WTC11 (cell line): ENCODE measurements at regions not wholly inside any gene's neighbourhood (a gene's known extent, or its start where the extent isn't known, plus 50 kb on each side); places are given as distances from the start of the nearest gene placed in this dataset.

ENCODE experiments used
- ATAC-seq: fragments of 200-7000 bp; cut with Tn5 transposase; 2 replicates; pipeline ENCODE4 v1.10.0; 2021; ENCODE audit warnings: mild to moderate bottlenecking, moderate library complexity
- CTCF ChIA-PET: fragments of 300-600 bp; sonication (Branson Sonifier 250); formaldehyde crosslinking; loops from one replicate; lab custom pipeline; 2021; ENCODE audit warnings: antibody characterized with exemption; lab: Charles Lee
- POLR2A ChIA-PET: fragments of 350-600 bp; sonication (Branson Sonifier 250); formaldehyde crosslinking; loops from one replicate; lab custom pipeline; 2021; ENCODE audit warnings: antibody characterized with exemption; lab: Charles Lee
- DNase-seq: peaks from one replicate; pipeline ENCODE4 v3.0.0; 2021; ENCODE audit warnings: low spot score
- H3K27ac Mint-ChIP-seq: 2 replicates; pipeline ENCODE4 v1.8.0; 2021; ENCODE audit warnings: mixed read lengths
- H3K27me3 Mint-ChIP-seq: 2 replicates; pipeline ENCODE4 v1.8.0; 2021; ENCODE audit warnings: low read depth, mild to moderate bottlenecking, moderate library complexity, mixed read lengths
- H3K36me3 Mint-ChIP-seq: 2 replicates; pipeline ENCODE4 v1.8.0; 2021; ENCODE audit warnings: mixed read lengths
- H3K4me1 Mint-ChIP-seq: 2 replicates; pipeline ENCODE4 v1.8.0; 2022; ENCODE audit warnings: mixed read lengths
- H3K4me3 Mint-ChIP-seq: 2 replicates; pipeline ENCODE4 v1.8.0; 2021; ENCODE audit warnings: mild to moderate bottlenecking, moderate library complexity, mixed read lengths
- H3K9me3 Mint-ChIP-seq: 2 replicates; pipeline ENCODE4 v1.8.0; 2021; ENCODE audit warnings: mixed read lengths
- CREM ChIP-seq: sonication (generic); formaldehyde crosslinking; IDR thresholded peaks from 2 replicates; pipeline ENCODE4 v1.8.1; 2022; ENCODE audit warnings: mild to moderate bottlenecking, missing genetic modification reagents, moderate library complexity
- GTF2I ChIP-seq: fragments of 250-450 bp; sonication (Bioruptor Pico); conservative IDR thresholded peaks from 2 replicates; pipeline ENCODE4 v1.4.0; 2021; ENCODE audit warnings: mild to moderate bottlenecking
- HMGA2 ChIP-seq: fragments of 250-450 bp; sonication (Bioruptor Pico); IDR thresholded peaks from 2 replicates; pipeline ENCODE4 v1.4.0; 2021; ENCODE audit warnings: mild to moderate bottlenecking, moderate library complexity
- IRF2 ChIP-seq: sonication (generic); formaldehyde crosslinking; IDR thresholded peaks from 2 replicates; pipeline ENCODE4 v1.8.0; 2022; ENCODE audit warnings: low read depth, missing genetic modification reagents, borderline replicate concordance
- JAZF1 ChIP-seq: fragments of 250-450 bp; sonication (Bioruptor Pico); IDR thresholded peaks from 2 replicates; pipeline ENCODE4 v1.9.0; 2021; ENCODE audit warnings: moderate library complexity, mild to moderate bottlenecking, inconsistent platforms
- JUN ChIP-seq: sonication (generic); formaldehyde crosslinking; IDR thresholded peaks from 2 replicates; pipeline ENCODE4 v1.8.0; 2023; ENCODE audit warnings: mild to moderate bottlenecking, missing genetic modification reagents
- KAT7 ChIP-seq: sonication (generic); formaldehyde crosslinking; IDR thresholded peaks from 2 replicates; pipeline ENCODE4 v1.8.1; 2023; ENCODE audit warnings: missing genetic modification reagents, mild to moderate bottlenecking, borderline replicate concordance
- NFATC4 ChIP-seq: fragments of 250-450 bp; sonication (Bioruptor Pico); IDR thresholded peaks from 2 replicates; pipeline ENCODE4 v1.9.0; 2021; ENCODE audit warnings: mild to moderate bottlenecking
- NFYB ChIP-seq: sonication (generic); formaldehyde crosslinking; conservative IDR thresholded peaks from 2 replicates; pipeline ENCODE4 v1.8.0; 2022; ENCODE audit warnings: low read depth, missing genetic modification reagents
- OVOL2 ChIP-seq: fragments of 250-450 bp; sonication (Bioruptor Pico); IDR thresholded peaks from 2 replicates; pipeline ENCODE4 v1.9.0; 2021; ENCODE audit warnings: mild to moderate bottlenecking, borderline replicate concordance
- RORB ChIP-seq: fragments of 250-450 bp; sonication (Bioruptor Pico); IDR thresholded peaks from 2 replicates; pipeline ENCODE4 v1.9.0; 2021; ENCODE audit warnings: mild to moderate bottlenecking
- TCF7 ChIP-seq: sonication (generic); formaldehyde crosslinking; IDR thresholded peaks from 2 replicates; pipeline ENCODE4 v1.8.0; 2022; ENCODE audit warnings: mild to moderate bottlenecking, low read depth, missing genetic modification reagents, moderate library complexity
- ZNF138 ChIP-seq: sonication (generic); formaldehyde crosslinking; conservative IDR thresholded peaks from 2 replicates; pipeline ENCODE4 v1.8.1; 2022; ENCODE audit warnings: mild to moderate bottlenecking, moderate library complexity, missing genetic modification reagents
- ZNF232 ChIP-seq: sonication (generic); formaldehyde crosslinking; IDR thresholded peaks from 2 replicates; pipeline ENCODE4 v1.8.0; 2022; ENCODE audit warnings: mild to moderate bottlenecking, missing genetic modification reagents
- TF ChIP-seq, protein P1 (sequence below): sonication (generic); formaldehyde crosslinking; IDR thresholded peaks from 2 replicates; pipeline ENCODE4 v1.8.0; 2023; ENCODE audit warnings: missing genetic modification reagents, mild to moderate bottlenecking, borderline replicate concordance
- TF ChIP-seq, protein P2 (sequence below): sonication (generic); formaldehyde crosslinking; IDR thresholded peaks from 2 replicates; pipeline ENCODE4 v1.8.1; 2022; ENCODE audit warnings: mild to moderate bottlenecking, moderate library complexity, missing genetic modification reagents
- TF ChIP-seq, protein P3 (sequence below): sonication (generic); formaldehyde crosslinking; IDR thresholded peaks from 2 replicates; pipeline ENCODE4 v1.8.1; 2023; ENCODE audit warnings: mild to moderate bottlenecking, missing genetic modification reagents
- TF ChIP-seq, protein P4 (sequence below): fragments of 250-450 bp; sonication (Bioruptor Pico); IDR thresholded peaks from 2 replicates; pipeline ENCODE4 v1.8.0; 2021; ENCODE audit warnings: mild to moderate bottlenecking
- TF ChIP-seq, protein P5 (sequence below): sonication (generic); formaldehyde crosslinking; IDR thresholded peaks from 2 replicates; pipeline ENCODE4 v1.8.1; 2022; ENCODE audit warnings: low read depth, mild to moderate bottlenecking, moderate library complexity, missing genetic modification reagents, borderline replicate concordance
- TF ChIP-seq, protein P6 (sequence below): fragments of 250-450 bp; sonication (Bioruptor Pico); IDR thresholded peaks from 2 replicates; pipeline ENCODE4 v1.9.0; 2021; ENCODE audit warnings: mild to moderate bottlenecking, borderline replicate concordance
- TF ChIP-seq, protein P7 (sequence below): sonication (generic); formaldehyde crosslinking; IDR thresholded peaks from 2 replicates; pipeline ENCODE4 v1.8.0; 2022; ENCODE audit warnings: mild to moderate bottlenecking, missing genetic modification reagents

DNA sequence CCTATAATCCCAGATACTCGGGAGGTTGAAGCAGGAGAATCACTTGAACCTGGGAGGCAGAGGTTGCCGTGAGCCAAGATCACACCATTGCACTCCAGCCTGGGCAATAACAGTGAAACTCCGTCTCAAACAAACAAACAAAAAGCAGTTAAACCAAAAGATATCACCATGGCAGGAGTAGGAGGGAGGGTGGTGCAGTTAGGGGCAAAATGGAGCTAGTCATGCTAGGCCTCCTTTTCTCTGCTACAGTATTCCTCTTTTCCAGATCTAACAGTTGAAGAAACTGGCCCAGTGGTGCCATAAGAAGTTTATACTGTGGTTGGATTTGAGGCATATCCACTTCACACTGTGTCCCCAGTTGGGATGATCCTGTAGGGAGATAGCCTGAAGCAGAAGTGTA, 261.6 kb downstream of the SKIDA1 start:
- Mint-ChIP-seq H3K27me3 (no peaks in the 10 kb centered on the region), H3K36me3 (peaks cover 8% of the 10 kb centered on the region), H3K9me3 (peaks cover 3% of the 10 kb centered on the region; the same call in 1 of the 2 replicates), H3K4me1 (peaks cover 16% of the 10 kb centered on the region), H3K4me3 (no peak overlapping the region), H3K27ac (no peak overlapping the region)
- no peak for DNase-seq
- ATAC-seq = no peak
- POLR2A ChIA-PET = no interaction called here
- CTCF ChIA-PET = no interaction called here
- TF ChIP-seq, protein P1, sequence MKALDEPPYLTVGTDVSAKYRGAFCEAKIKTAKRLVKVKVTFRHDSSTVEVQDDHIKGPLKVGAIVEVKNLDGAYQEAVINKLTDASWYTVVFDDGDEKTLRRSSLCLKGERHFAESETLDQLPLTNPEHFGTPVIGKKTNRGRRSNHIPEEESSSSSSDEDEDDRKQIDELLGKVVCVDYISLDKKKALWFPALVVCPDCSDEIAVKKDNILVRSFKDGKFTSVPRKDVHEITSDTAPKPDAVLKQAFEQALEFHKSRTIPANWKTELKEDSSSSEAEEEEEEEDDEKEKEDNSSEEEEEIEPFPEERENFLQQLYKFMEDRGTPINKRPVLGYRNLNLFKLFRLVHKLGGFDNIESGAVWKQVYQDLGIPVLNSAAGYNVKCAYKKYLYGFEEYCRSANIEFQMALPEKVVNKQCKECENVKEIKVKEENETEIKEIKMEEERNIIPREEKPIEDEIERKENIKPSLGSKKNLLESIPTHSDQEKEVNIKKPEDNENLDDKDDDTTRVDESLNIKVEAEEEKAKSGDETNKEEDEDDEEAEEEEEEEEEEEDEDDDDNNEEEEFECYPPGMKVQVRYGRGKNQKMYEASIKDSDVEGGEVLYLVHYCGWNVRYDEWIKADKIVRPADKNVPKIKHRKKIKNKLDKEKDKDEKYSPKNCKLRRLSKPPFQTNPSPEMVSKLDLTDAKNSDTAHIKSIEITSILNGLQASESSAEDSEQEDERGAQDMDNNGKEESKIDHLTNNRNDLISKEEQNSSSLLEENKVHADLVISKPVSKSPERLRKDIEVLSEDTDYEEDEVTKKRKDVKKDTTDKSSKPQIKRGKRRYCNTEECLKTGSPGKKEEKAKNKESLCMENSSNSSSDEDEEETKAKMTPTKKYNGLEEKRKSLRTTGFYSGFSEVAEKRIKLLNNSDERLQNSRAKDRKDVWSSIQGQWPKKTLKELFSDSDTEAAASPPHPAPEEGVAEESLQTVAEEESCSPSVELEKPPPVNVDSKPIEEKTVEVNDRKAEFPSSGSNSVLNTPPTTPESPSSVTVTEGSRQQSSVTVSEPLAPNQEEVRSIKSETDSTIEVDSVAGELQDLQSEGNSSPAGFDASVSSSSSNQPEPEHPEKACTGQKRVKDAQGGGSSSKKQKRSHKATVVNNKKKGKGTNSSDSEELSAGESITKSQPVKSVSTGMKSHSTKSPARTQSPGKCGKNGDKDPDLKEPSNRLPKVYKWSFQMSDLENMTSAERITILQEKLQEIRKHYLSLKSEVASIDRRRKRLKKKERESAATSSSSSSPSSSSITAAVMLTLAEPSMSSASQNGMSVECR (CRISPR knock-in tag) = no peak
- TF ChIP-seq, protein P2, sequence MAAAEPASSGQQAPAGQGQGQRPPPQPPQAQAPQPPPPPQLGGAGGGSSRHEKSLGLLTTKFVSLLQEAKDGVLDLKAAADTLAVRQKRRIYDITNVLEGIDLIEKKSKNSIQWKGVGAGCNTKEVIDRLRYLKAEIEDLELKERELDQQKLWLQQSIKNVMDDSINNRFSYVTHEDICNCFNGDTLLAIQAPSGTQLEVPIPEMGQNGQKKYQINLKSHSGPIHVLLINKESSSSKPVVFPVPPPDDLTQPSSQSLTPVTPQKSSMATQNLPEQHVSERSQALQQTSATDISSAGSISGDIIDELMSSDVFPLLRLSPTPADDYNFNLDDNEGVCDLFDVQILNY = no peak
- TF ChIP-seq IRF2 (CRISPR knock-in tag) (no peak), JUN (CRISPR knock-in tag) (no peak), HMGA2 (CRISPR knock-in tag) (no peak), OVOL2 (no peak), RORB (CRISPR knock-in tag) (no peak), ZNF232 (no peak), JAZF1 (CRISPR knock-in tag) (no peak)
- TF ChIP-seq, protein P3, sequence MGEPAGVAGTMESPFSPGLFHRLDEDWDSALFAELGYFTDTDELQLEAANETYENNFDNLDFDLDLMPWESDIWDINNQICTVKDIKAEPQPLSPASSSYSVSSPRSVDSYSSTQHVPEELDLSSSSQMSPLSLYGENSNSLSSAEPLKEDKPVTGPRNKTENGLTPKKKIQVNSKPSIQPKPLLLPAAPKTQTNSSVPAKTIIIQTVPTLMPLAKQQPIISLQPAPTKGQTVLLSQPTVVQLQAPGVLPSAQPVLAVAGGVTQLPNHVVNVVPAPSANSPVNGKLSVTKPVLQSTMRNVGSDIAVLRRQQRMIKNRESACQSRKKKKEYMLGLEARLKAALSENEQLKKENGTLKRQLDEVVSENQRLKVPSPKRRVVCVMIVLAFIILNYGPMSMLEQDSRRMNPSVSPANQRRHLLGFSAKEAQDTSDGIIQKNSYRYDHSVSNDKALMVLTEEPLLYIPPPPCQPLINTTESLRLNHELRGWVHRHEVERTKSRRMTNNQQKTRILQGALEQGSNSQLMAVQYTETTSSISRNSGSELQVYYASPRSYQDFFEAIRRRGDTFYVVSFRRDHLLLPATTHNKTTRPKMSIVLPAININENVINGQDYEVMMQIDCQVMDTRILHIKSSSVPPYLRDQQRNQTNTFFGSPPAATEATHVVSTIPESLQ = no peak
- TF ChIP-seq, protein P4, sequence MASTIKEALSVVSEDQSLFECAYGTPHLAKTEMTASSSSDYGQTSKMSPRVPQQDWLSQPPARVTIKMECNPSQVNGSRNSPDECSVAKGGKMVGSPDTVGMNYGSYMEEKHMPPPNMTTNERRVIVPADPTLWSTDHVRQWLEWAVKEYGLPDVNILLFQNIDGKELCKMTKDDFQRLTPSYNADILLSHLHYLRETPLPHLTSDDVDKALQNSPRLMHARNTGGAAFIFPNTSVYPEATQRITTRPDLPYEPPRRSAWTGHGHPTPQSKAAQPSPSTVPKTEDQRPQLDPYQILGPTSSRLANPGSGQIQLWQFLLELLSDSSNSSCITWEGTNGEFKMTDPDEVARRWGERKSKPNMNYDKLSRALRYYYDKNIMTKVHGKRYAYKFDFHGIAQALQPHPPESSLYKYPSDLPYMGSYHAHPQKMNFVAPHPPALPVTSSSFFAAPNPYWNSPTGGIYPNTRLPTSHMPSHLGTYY (CRISPR knock-in tag) = no peak

DNA sequence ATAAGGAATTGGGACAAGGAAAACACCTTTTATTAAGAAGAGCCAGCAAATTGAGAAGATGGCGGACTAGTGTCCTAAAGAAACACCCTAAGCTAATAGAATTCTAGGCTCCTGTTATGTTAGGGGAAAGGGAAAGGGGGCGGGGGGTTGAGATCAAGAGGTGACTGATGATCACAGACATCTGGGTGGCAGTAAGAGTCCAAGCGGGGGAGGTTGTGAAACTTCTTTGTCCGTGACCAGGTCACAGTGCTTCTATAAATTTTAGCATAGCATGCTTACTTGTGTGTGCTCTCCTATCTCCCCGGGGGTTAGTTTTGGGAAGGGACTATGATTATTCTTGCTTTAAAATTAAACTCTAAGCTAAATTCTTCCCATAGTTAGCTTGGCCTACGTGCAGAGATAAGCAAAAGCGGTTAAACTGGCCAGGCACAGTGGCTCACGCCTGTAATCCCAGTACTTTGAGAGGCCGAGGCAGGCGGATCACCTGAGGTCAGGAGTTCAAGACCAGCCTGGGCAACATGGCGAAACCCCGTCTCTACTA, 262.1 kb downstream of the SKIDA1 start:
- no peak for DNase-seq
- TF ChIP-seq, protein P5, sequence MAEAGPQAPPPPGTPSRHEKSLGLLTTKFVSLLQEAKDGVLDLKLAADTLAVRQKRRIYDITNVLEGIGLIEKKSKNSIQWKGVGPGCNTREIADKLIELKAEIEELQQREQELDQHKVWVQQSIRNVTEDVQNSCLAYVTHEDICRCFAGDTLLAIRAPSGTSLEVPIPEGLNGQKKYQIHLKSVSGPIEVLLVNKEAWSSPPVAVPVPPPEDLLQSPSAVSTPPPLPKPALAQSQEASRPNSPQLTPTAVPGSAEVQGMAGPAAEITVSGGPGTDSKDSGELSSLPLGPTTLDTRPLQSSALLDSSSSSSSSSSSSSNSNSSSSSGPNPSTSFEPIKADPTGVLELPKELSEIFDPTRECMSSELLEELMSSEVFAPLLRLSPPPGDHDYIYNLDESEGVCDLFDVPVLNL (CRISPR knock-in tag) = no peak
- TF ChIP-seq GTF2I (CRISPR knock-in tag) (no peak), ZNF138 (no peak), CREM (CRISPR knock-in tag) (no peak), JAZF1 (CRISPR knock-in tag) (no peak), TCF7 (no peak), NFYB (no peak), NFATC4 (no peak), OVOL2 (no peak), KAT7 (no peak)
- TF ChIP-seq, protein P6, sequence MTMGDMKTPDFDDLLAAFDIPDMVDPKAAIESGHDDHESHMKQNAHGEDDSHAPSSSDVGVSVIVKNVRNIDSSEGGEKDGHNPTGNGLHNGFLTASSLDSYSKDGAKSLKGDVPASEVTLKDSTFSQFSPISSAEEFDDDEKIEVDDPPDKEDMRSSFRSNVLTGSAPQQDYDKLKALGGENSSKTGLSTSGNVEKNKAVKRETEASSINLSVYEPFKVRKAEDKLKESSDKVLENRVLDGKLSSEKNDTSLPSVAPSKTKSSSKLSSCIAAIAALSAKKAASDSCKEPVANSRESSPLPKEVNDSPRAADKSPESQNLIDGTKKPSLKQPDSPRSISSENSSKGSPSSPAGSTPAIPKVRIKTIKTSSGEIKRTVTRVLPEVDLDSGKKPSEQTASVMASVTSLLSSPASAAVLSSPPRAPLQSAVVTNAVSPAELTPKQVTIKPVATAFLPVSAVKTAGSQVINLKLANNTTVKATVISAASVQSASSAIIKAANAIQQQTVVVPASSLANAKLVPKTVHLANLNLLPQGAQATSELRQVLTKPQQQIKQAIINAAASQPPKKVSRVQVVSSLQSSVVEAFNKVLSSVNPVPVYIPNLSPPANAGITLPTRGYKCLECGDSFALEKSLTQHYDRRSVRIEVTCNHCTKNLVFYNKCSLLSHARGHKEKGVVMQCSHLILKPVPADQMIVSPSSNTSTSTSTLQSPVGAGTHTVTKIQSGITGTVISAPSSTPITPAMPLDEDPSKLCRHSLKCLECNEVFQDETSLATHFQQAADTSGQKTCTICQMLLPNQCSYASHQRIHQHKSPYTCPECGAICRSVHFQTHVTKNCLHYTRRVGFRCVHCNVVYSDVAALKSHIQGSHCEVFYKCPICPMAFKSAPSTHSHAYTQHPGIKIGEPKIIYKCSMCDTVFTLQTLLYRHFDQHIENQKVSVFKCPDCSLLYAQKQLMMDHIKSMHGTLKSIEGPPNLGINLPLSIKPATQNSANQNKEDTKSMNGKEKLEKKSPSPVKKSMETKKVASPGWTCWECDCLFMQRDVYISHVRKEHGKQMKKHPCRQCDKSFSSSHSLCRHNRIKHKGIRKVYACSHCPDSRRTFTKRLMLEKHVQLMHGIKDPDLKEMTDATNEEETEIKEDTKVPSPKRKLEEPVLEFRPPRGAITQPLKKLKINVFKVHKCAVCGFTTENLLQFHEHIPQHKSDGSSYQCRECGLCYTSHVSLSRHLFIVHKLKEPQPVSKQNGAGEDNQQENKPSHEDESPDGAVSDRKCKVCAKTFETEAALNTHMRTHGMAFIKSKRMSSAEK (CRISPR knock-in tag) = no peak
- TF ChIP-seq, protein P7, sequence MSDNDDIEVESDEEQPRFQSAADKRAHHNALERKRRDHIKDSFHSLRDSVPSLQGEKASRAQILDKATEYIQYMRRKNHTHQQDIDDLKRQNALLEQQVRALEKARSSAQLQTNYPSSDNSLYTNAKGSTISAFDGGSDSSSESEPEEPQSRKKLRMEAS (CRISPR knock-in tag) = no peak

More for the DNA sequence above, 262.1 kb downstream of the SKIDA1 start:
- Mint-ChIP-seq H3K27me3 (no peaks in the 10 kb centered on the region), H3K27ac (no peak overlapping the region), H3K36me3 (peaks cover 8% of the 10 kb centered on the region), H3K4me1 (peaks cover 15% of the 10 kb centered on the region), H3K4me3 (no peak overlapping the region), H3K9me3 (peaks cover 3% of the 10 kb centered on the region; the same call in 1 of the 2 replicates)
- ChIA-PET POLR2A (no interaction called here), CTCF (no interaction called here)
- no peak for ATAC-seq
